ENCODE measurements at regions not wholly inside any gene's neighbourhood (a gene's known extent, or its start where the extent isn't known, plus 50 kb on each side); places are given as distances from the start of the nearest gene placed in this dataset.

GRCh38 chrY:15510984-15511650 is 986.8 kb downstream of the NLGN4Y start:
- no peak for DNase-seq

GRCh38 chrY:15535131-15535530 is 1010.8 kb downstream of the NLGN4Y start:
- DNase-seq, result no peak

GRCh38 chrY:15535784-15536511 is 1011.6 kb downstream of the NLGN4Y start:
- DNase-seq, result no peak

- DNase-seq, result no peak
Measured at GRCh38 chrY:15540516-15540915, 1016.2 kb downstream of the NLGN4Y start.

GRCh38 chrY:15546177-15546754 is 1021.9 kb downstream of the NLGN4Y start:
- no peak for DNase-seq

GRCh38 chrY:15552074-15552473 is 1027.7 kb downstream of the NLGN4Y start:
- no peak for DNase-seq

GRCh38 chrY:15554991-15555390 is 1030.7 kb downstream of the NLGN4Y start:
- DNase-seq, result no peak

- DNase-seq, result no peak
Measured at GRCh38 chrY:15559169-15559568, 1034.8 kb downstream of the NLGN4Y start.

GRCh38 chrY:15560840-15561239 is 1036.5 kb downstream of the NLGN4Y start:
- DNase-seq, result no peak

GRCh38 chrY:15561501-15562289 is 1037.4 kb downstream of the NLGN4Y start:
- no peak for DNase-seq

GRCh38 chrY:15577886-15578285 is 1053.6 kb downstream of the NLGN4Y start:
- no peak for DNase-seq

GRCh38 chrY:15578761-15579160 is 1054.4 kb downstream of the NLGN4Y start:
- DNase-seq, result no peak

GRCh38 chrY:15579245-15579644 is 1054.9 kb downstream of the NLGN4Y start:
- DNase-seq, result no peak

GRCh38 chrY:15583111-15583510 is 1058.8 kb downstream of the NLGN4Y start:
- no peak for DNase-seq

- DNase-seq, result no peak
Measured at GRCh38 chrY:15592957-15593356, 1068.6 kb downstream of the NLGN4Y start.

- no peak for DNase-seq
Measured at GRCh38 chrY:15593476-15594160, 1069.3 kb downstream of the NLGN4Y start.

GRCh38 chrY:15594179-15594578 is 1069.8 kb downstream of the NLGN4Y start:
- no peak for DNase-seq

GRCh38 chrY:15600565-15600964 is 1076.2 kb downstream of the NLGN4Y start:
- no peak for DNase-seq

GRCh38 chrY:15624370-15624769 is 1100.0 kb downstream of the NLGN4Y start:
- DNase-seq, result no peak

- DNase-seq, result no peak
Measured at GRCh38 chrY:15624928-15625327, 1100.6 kb downstream of the NLGN4Y start.

GRCh38 chrY:15648198-15648597 is 1123.9 kb downstream of the NLGN4Y start:
- no peak for DNase-seq

GRCh38 chrY:15650056-15650455 is 1125.7 kb downstream of the NLGN4Y start:
- no peak for DNase-seq

GRCh38 chrY:15688531-15688930 is 1164.2 kb downstream of the NLGN4Y start:
- no peak for DNase-seq

All from hippocampal formation (tissue), 2 donors.